ENCODE measurements at regions not wholly inside any gene's neighbourhood (a gene's known extent, or its start where the extent isn't known, plus 50 kb on each side); places are given as distances from the start of the nearest gene placed in this dataset.
"Not testable (repeated sequence)": the region's sequence is repeated elsewhere in the genome, so short reads cannot be mapped to it uniquely, and the experiment has no call there.

DNA sequence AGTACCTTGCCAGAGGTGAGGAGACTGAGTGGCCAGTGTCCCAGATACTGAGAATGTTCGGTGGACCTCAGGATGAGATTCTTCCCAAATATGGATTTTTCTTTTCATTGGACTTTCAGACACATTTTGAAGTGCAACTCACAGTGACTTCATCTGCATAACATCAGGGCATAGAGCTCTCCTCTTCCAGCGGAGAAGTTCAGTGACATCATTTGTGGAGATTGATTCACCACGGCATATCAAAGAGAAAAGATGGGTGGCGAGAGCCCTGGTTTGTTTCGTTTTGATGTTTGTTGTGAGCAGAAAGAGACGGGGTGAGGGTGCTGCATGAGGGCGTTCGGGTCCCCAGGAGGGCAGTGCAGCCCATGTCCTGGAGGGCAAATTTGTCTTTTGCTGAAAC is 120.1 kb upstream of the GPR12 start:
- in situ Hi-C loops (cut with HindIII; ENCODE audit: low pct_unique_long_range_greater_than_20kb, low sequenced_read_pairs): no loop called here

DNA sequence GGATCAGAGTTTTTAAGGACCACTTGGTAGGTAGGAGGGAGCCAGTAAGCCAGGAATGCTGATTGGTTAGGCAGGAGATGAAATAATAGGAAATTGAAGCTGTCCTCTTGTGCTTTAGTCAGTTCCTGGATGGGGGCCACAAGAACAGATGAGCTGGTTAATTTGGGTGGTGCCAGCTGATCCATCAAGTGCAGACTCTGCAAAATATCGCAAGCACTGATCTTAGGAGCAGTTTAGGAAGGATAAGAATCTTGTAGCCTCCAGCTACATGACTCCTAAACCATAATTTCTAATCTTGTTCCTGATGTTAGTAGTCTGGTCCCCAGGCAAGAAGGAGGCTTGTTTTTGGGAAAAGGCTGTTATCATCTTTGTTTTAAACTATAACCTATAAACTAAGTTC is 117.9 kb upstream of the GPR12 start:
- no peak for TF ChIP-seq JUND (IDR thresholded peaks at IDR 0.05; ENCODE audit: low read depth)
- no peak for DNase-seq (ENCODE audit: low read depth in 1 of 2, low spot score in 1 of 2)
- in situ Hi-C loops (cut with HindIII; ENCODE audit: low pct_unique_long_range_greater_than_20kb, low sequenced_read_pairs): no loop called here

More for the DNA sequence above, 120.1 kb upstream of the GPR12 start:
- DNase-seq (ENCODE audit: low read depth in 1 of 2, low spot score in 1 of 2): no peak
- TF ChIP-seq JUND (IDR thresholded peaks at IDR 0.05; ENCODE audit: low read depth): no peak

DNA sequence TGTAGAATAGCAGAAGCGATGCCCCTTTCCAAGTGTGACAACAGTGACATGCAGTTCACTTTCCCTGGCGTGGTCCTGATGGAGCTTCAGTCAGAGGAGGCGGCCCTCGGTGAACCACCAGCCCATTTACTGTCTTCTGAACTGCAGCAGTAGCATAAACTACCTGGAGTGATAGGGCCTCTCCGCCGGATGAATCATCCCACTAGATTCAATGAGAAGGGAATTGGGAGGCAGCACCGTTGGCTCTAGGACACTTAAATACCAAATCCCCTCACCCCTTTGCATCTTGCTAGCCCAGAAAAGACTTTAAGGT is 112.8 kb upstream of the GPR12 start:
- in situ Hi-C loops (cut with HindIII; ENCODE audit: low pct_unique_long_range_greater_than_20kb, low sequenced_read_pairs): no loop called here
- TF ChIP-seq JUND (IDR thresholded peaks at IDR 0.05; ENCODE audit: low read depth): no peak
- DNase-seq (ENCODE audit: low read depth in 1 of 2, low spot score in 1 of 2): no peak

DNA sequence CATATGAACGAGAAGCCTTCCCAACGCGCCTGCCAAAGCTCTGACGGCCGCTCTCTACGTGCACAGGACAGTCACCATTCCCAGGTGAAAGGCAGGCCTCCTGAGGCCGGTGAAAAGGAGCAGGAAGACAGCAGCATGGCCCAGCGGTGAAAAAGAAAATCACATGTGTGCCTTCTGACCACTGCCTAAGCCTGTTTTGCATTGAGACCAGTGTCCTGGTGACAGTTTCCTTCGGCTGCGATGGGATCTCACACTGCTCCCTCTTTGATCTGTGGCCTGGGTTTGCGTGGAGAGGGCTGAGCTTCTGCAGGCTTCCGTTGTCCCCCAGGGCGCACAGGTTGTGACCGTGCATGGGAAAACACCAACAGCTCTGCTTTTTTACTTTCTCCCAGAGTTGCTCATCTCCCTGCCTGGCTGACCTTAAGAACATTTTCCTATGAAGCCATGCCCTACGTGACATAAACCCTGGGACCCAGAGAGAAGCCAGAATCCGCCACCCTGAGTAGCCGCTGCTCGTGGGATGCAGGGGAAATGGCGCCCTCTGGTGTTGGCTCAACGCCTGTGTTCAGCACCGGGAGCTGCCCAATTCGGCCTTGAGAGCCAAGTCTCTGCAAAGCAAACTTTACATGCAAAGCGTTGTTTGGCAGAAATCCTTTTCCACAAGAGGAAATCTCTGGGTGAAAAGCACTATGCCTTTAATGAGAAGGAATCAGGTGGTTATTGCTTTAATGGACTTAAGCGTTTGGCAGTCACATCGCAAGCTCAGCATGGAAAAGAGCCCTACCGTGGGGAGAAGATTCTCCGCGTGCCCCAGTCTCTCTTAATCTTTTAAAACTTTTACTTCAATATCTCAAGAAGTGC is 112.2 kb upstream of the GPR12 start:
- TF ChIP-seq JUND (IDR thresholded peaks at IDR 0.05; ENCODE audit: low read depth): no peak
- DNase-seq (ENCODE audit: low read depth in 1 of 2, low spot score in 1 of 2): peak; percentile 33 to 60
- in situ Hi-C loops (cut with HindIII; ENCODE audit: low pct_unique_long_range_greater_than_20kb, low sequenced_read_pairs): no loop called here

DNA sequence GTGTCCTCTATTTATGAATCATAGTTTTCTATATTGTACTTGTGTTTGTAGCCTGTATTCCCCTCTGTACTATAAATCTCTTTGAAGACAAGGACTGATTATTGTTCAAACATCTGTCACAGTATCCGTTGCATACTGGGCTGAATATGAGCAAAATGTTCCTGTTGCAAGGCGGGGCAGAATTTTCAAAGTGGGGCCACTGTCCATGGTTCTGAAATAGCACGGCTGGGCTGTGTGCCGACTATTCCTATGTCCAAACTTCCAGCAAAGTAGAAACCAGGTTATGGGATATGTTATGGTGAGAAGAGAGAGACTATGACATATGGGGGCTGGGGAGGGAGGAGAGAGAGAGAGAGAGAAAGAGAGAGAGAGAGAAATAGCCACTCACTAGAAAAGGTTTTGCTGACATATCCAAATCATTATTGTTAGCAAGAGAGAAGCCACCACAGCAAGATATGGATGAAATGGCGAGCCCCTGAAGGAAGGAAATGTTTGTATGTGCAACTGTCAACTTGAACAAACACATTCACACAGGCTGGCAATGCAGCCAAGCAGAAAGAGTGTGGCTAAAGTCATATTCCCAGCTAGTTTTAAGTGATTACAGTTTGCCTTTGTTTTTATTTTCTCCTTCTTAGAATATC is 107.0 kb upstream of the GPR12 start:
- peak; percentile 31 to 41 for DNase-seq (ENCODE audit: low read depth in 1 of 2, low spot score in 1 of 2)
- in situ Hi-C loops (cut with HindIII; ENCODE audit: low pct_unique_long_range_greater_than_20kb, low sequenced_read_pairs): no loop called here

DNA sequence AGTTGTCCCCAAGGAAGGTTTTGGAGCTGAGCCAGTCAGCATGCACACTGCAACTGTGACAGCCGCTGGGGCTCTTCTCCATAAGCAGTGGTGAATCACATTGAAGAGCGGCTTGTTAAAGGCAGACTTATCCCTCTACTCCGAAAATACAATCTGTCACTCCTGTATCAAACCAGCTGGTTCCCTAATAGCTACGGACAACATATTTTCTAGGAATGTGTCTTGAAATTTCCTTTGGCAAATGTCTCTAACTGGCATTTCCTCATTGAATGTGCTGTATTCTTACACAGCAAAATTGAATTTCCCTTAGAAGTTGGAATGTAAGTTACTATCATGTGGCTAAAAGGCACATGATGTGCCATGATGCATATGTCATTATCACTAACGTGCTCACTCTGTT is 104.0 kb upstream of the GPR12 start:
- in situ Hi-C loops (cut with HindIII; ENCODE audit: low pct_unique_long_range_greater_than_20kb, low sequenced_read_pairs): no loop called here
- no peak for DNase-seq (ENCODE audit: low read depth in 1 of 2, low spot score in 1 of 2)
- no peak for TF ChIP-seq JUND (IDR thresholded peaks at IDR 0.05; ENCODE audit: low read depth)

More for the DNA sequence above, 107.0 kb upstream of the GPR12 start:
- no peak for TF ChIP-seq JUND (IDR thresholded peaks at IDR 0.05; ENCODE audit: low read depth)

DNA sequence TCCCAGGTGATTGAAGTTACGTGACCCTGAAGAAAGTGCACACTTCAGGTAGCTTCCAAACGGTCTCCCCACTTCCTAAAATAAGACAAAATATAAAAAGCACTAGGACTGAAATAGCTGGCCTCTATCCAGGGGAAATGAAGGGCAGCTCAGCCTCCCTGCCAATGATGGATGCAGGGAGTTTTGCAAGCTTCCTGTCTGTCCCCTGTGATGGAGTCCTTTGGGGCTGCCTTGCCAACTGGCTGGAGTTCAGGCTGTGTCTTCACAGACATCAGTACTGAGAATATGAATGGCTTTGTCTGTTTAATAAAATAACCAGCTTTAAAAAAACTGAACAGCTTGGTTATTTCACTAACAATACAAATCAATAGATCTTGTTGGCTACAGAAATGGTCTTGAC is 101.4 kb upstream of the GPR12 start:
- DNase-seq (ENCODE audit: low read depth in 1 of 2, low spot score in 1 of 2): no peak
- in situ Hi-C loops (cut with HindIII; ENCODE audit: low pct_unique_long_range_greater_than_20kb, low sequenced_read_pairs): no loop called here
- no peak for TF ChIP-seq JUND (IDR thresholded peaks at IDR 0.05; ENCODE audit: low read depth)

DNA sequence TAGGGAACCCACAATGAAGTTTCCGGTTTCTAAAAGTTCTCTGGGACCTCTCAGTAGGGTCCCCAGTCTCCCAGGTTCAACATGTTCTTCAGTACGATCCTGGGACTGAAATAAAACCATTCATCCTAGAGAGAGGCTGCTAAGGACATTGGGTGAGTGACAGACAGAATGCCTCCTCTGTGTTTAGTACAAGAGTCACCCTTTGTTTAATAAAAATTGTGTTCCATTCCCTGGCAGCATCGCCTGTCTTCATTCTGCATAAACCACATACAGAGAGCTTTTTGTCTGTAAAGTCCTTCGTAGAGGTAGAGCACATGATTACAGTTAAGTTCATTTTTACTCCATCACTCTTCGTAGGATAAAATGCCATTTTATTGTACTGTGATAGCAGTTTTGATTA is 95.3 kb upstream of the GPR12 start:
- no peak for TF ChIP-seq JUND (IDR thresholded peaks at IDR 0.05; ENCODE audit: low read depth)
- DNase-seq (ENCODE audit: low read depth in 1 of 2, low spot score in 1 of 2): no peak
- in situ Hi-C loops (cut with HindIII; ENCODE audit: low pct_unique_long_range_greater_than_20kb, low sequenced_read_pairs): no loop called here

DNA sequence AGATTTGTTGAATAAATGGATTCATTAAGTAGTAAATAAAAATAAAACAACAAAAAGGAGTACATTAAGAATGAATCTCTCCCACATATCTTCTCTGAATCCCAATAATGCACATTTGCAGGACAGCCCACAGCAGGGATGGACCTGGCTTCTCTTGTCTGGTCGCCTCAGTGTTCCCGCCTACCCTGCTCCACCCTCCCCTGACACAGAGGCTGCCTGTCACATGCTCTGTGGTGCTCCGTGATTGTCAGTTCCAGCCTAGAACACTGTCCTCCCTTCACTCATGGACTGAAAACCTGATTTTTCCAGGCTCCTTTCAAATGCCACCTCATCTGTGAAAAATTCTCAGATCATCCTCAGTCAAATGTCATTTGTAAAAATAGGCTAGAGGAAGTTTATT is 94.5 kb upstream of the GPR12 start:
- in situ Hi-C loops (cut with HindIII; ENCODE audit: low pct_unique_long_range_greater_than_20kb, low sequenced_read_pairs): no loop called here
- TF ChIP-seq JUND (IDR thresholded peaks at IDR 0.05; ENCODE audit: low read depth): no peak
- no peak for DNase-seq (ENCODE audit: low read depth in 1 of 2, low spot score in 1 of 2)

DNA sequence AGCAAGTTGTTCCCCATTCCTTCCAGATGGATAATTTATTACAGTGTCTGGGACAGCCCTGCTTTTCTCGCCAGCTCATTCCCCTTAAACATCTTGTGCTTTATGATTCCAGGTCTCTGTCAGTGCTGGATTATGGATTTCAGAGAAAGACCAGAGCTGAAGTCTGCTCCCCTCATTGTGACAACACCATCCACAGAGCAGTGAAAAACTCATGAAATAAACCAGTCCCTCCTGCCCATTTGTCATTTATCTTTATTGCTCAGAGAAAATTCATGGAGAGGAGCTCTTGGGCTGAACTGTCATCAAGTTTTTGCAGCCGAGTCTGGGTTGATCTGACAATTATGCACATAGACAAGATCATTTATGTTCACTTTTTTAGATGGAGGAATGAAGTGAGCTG is 92.7 kb upstream of the GPR12 start:
- no peak for TF ChIP-seq JUND (IDR thresholded peaks at IDR 0.05; ENCODE audit: low read depth)
- DNase-seq (ENCODE audit: low read depth in 1 of 2, low spot score in 1 of 2): no peak
- in situ Hi-C loops (cut with HindIII; ENCODE audit: low pct_unique_long_range_greater_than_20kb, low sequenced_read_pairs): no loop called here

DNA sequence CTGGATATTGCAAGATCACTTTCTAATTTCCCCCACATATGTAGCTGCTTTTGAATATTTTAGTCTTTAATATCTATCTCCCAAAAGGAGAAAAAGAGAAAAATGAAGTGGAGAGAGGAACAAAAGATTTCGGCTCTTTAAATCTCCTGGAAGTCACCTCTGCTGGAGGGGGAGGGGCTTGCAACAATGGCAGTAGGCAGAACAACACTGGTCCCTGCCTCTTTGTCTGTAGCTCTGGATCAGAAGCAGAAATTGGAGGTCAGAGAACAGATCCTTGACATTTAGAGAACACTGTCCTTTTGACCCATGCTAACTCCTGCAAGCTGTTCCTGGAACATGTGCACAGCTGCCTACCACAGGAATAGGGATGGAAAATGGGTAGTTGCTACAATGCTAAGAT is 86.7 kb upstream of the GPR12 start:
- in situ Hi-C loops (cut with HindIII; ENCODE audit: low pct_unique_long_range_greater_than_20kb, low sequenced_read_pairs): no loop called here
- no peak for TF ChIP-seq JUND (IDR thresholded peaks at IDR 0.05; ENCODE audit: low read depth)
- DNase-seq (ENCODE audit: low read depth in 1 of 2, low spot score in 1 of 2): no peak

DNA sequence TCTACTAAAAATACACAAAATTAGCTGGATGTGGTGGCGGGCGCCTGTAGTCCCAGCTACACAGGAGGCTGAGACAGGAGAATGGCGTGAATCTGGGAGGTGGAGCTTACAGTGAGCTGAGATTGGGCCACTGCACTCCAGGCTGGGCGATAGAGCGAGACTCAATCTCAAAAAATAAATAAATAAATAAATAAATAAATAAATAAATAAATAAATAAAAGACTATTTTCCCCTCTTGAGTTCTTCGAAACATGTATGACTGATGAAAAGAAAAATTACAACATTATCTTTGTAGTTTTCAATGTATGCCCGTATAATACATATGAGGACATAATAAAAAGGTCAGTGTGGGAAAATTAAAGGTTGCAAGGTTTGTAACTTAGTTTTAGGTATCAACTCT is 84.5 kb upstream of the GPR12 start:
- in situ Hi-C loops (cut with HindIII; ENCODE audit: low pct_unique_long_range_greater_than_20kb, low sequenced_read_pairs): not testable (repeated sequence)

DNA sequence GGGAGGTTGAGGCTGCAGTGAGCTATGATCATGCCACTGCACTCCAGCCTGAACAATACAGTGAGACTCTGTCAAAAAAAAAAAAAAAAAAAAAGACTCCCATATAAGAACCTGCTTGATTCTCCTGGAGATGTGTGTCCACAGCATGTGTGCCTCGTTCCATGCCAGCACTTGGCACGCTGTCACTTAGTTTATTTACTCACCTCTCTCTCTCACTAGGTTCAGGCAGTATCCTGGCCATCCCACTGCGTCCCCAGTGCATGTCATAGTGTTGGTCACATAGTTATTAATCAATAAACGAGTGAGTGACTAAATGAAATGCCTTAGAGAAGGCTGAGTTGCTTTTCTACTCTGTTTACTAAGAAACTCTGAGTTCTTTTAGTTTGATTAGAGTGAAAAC is 79.1 kb upstream of the GPR12 start:
- TF ChIP-seq JUND (IDR thresholded peaks at IDR 0.05; ENCODE audit: low read depth): no peak
- DNase-seq (ENCODE audit: low read depth in 1 of 2, low spot score in 1 of 2): peak in 1 of 2 experiments; percentile 11
- in situ Hi-C loops (cut with HindIII; ENCODE audit: low pct_unique_long_range_greater_than_20kb, low sequenced_read_pairs): no loop called here

More for the DNA sequence above, 84.5 kb upstream of the GPR12 start:
- DNase-seq (ENCODE audit: low read depth in 1 of 2, low spot score in 1 of 2): not testable (repeated sequence)
